ENCODE measurements at regions not wholly inside any gene's neighbourhood (a gene's known extent, or its start where the extent isn't known, plus 50 kb on each side); places are given as distances from the start of the nearest gene placed in this dataset.

GRCh38 chr13:80508031-80508430 is 167.1 kb upstream of the SPRY2 start:
- no peak overlapping the region for H3K4me3 ChIP-seq (replicated peaks; ENCODE audit: low read depth, low read length)
- DNase-seq (ENCODE audit: extremely low read depth, low read depth) = no peak
- TF ChIP-seq CTCF (IDR thresholded peaks at IDR 0.05; ENCODE audit: low read depth, low read length, missing control alignments) = no peak

GRCh38 chr13:80504453-80504852 is 163.5 kb upstream of the SPRY2 start:
- no peak overlapping the region for H3K4me3 ChIP-seq (replicated peaks; ENCODE audit: low read depth, low read length)
- no peak for DNase-seq (ENCODE audit: extremely low read depth, low read depth)
- no peak for TF ChIP-seq CTCF (IDR thresholded peaks at IDR 0.05; ENCODE audit: low read depth, low read length, missing control alignments)

- TF ChIP-seq CTCF (IDR thresholded peaks at IDR 0.05; ENCODE audit: low read depth, low read length, missing control alignments) = no peak
- DNase-seq (ENCODE audit: extremely low read depth, low read depth) = no peak
- H3K4me3 ChIP-seq (replicated peaks; ENCODE audit: low read depth, low read length) = no peak overlapping the region
Observed at GRCh38 chr13:80502359-80502758, 161.4 kb upstream of the SPRY2 start.

GRCh38 chr13:80501556-80501955 is 160.6 kb upstream of the SPRY2 start:
- H3K4me3 ChIP-seq (replicated peaks; ENCODE audit: low read depth, low read length) = no peak overlapping the region
- TF ChIP-seq CTCF (IDR thresholded peaks at IDR 0.05; ENCODE audit: low read depth, low read length, missing control alignments) = no peak
- no peak for DNase-seq (ENCODE audit: extremely low read depth, low read depth)

- H3K4me3 ChIP-seq (replicated peaks; ENCODE audit: low read depth, low read length) = no peak overlapping the region
- no peak for TF ChIP-seq CTCF (IDR thresholded peaks at IDR 0.05; ENCODE audit: low read depth, low read length, missing control alignments)
- no peak for DNase-seq (ENCODE audit: extremely low read depth, low read depth)
Observed at GRCh38 chr13:80499536-80500290, 158.8 kb upstream of the SPRY2 start.

GRCh38 chr13:80498433-80498832 is 157.5 kb upstream of the SPRY2 start:
- no peak overlapping the region for H3K4me3 ChIP-seq (replicated peaks; ENCODE audit: low read depth, low read length)
- TF ChIP-seq CTCF (IDR thresholded peaks at IDR 0.05; ENCODE audit: low read depth, low read length, missing control alignments) = no peak
- DNase-seq (ENCODE audit: extremely low read depth, low read depth) = no peak

- no peak for DNase-seq (ENCODE audit: extremely low read depth, low read depth)
- no peak overlapping the region for H3K4me3 ChIP-seq (replicated peaks; ENCODE audit: low read depth, low read length)
- TF ChIP-seq CTCF (IDR thresholded peaks at IDR 0.05; ENCODE audit: low read depth, low read length, missing control alignments) = no peak
Observed at GRCh38 chr13:80497978-80498377, 157.1 kb upstream of the SPRY2 start.
